HepG2 (cell line): ENCODE measurements at regions not wholly inside any gene's neighbourhood (a gene's known extent, or its start where the extent isn't known, plus 50 kb on each side); places are given as distances from the start of the nearest gene placed in this dataset.
A peak's percentile ranks its signal among the peaks of the same experiment; 100 is the strongest.

Source experiments
- ATAC-seq: fragments of 200-7000 bp; cut with Tn5 transposase; 3 replicates; pipeline ENCODE4 v1.9.1; 2020; ENCODE audit warnings: mild to moderate bottlenecking, moderate library complexity
- BruUV-seq: library from RNA; stranded (reverse); fragments of 400-500 nt; replicated peaks from 2 replicates; lab custom pipeline; 2021; lab: Mats Ljungman, UMichigan
- CTCF ChIA-PET: fragments of 300-600 bp; formaldehyde crosslinking; extraction: SDS; loops from one replicate; lab custom pipeline; 2021; ENCODE audit warnings: low total read pairs, inconsistent platforms, low intra/inter-chr PET ratio; lab: Yijun Ruan, JAX
- POLR2A ChIA-PET: fragments of 350-600 bp; sonication (Branson Sonifier 250); formaldehyde crosslinking; loops from one replicate; lab custom pipeline; 2020; ENCODE audit warnings: antibody characterized with exemption, inconsistent platforms; lab: Yijun Ruan, JAX
- DNase-seq: peaks from one replicate; pipeline ENCODE4 v3.0.0-alpha.2; 2015; ENCODE audit warnings: low spot score
- FAIRE-seq: peaks from 3 replicates; lab custom pipeline; 2011; peaks lifted over from hg19 to GRCh38; lab: Jason Lieb, UNC
- H2AFZ ChIP-seq: one replicate; pipeline ENCODE4 v1.6.1; 2011; ENCODE audit warnings: low read length, inconsistent platforms
- H3K27ac ChIP-seq: fragments of 300-600 bp; 3 replicates; pipeline ENCODE4 v1.8.0; 2011; ENCODE audit warnings: mixed run types, mild to moderate bottlenecking, mixed read lengths, low read length, inconsistent platforms; ENCODE audit not compliant: insufficient read depth; ENCODE audit errors: extremely low read length
- H3K27me3 ChIP-seq, 2 experiments: fragments of 200-600 bp in 1 of 2; 2 replicates in 1 of 2; 3 replicates in 1 of 2; pipeline versions ENCODE4 v1.6.0 to v1.8.0; 2011; ENCODE audit warnings: low read length in 2 of 2, mild to moderate bottlenecking in 2 of 2, moderate library complexity in 2 of 2, inconsistent platforms in 1 of 2; ENCODE audit not compliant: insufficient read depth in 2 of 2, control insufficient read depth in 1 of 2
- H3K36me3 ChIP-seq, 2 experiments: fragments of 200-600 bp in 1 of 2; replicated peaks in 1 of 2; 2 replicates in 1 of 2; 3 replicates in 1 of 2; pipeline versions ENCODE4 v1.5.1 to v1.8.0; 2011; ENCODE audit warnings: low read length in 2 of 2, inconsistent platforms in 1 of 2; ENCODE audit not compliant: insufficient read depth in 2 of 2, control insufficient read depth in 1 of 2
- H3K4me1 ChIP-seq: 2 replicates; pipeline ENCODE4 v1.5.1; 2012; ENCODE audit warnings: low read length, inconsistent platforms; ENCODE audit not compliant: insufficient read depth
- H3K4me2 ChIP-seq: 2 replicates; pipeline ENCODE4 v1.6.0; 2011; ENCODE audit warnings: low read depth, low read length, inconsistent platforms
- H3K4me3 ChIP-seq, 3 experiments: fragments of 200-600 bp in 1 of 3; sonication (generic), shearing (Covaris generic) in 1 of 3; replicated peaks in 1 of 3; 2 replicates each; pipeline ENCODE4 v1.5.1; 2011 to 2016; ENCODE audit warnings: low read length in 3 of 3, inconsistent platforms in 2 of 3, low read depth in 2 of 3, mild to moderate bottlenecking in 2 of 3, control low read depth in 1 of 3, mixed read lengths in 1 of 3; ENCODE audit not compliant: insufficient read depth in 1 of 3
- H3K79me2 ChIP-seq: one replicate; pipeline ENCODE4 v1.6.1; 2011; ENCODE audit warnings: low read length, inconsistent platforms; ENCODE audit not compliant: insufficient read depth
- H3K9ac ChIP-seq: 2 replicates; pipeline ENCODE4 v1.6.0; 2011; ENCODE audit warnings: mild to moderate bottlenecking, low read depth, low read length, inconsistent platforms; ENCODE audit not compliant: insufficient read depth
- H3K9me3 ChIP-seq: 2 replicates; pipeline ENCODE4 v1.5.1; 2012; ENCODE audit warnings: mild to moderate bottlenecking, low read length
- H4K20me1 ChIP-seq: 2 replicates; pipeline ENCODE4 v1.6.0; 2011; ENCODE audit warnings: inconsistent platforms, mild to moderate bottlenecking, low read length, moderate library complexity; ENCODE audit not compliant: insufficient read depth
- DPF2 ChIP-seq: sonication (generic); formaldehyde crosslinking; IDR thresholded peaks from 2 replicates; pipeline ENCODE4 v1.4.0; 2020; ENCODE audit warnings: mild to moderate bottlenecking, low read depth, missing genetic modification reagents, borderline replicate concordance
- KLF13 ChIP-seq: sonication (generic); formaldehyde crosslinking; IDR thresholded peaks from 2 replicates; pipeline ENCODE4 v1.4.0; 2020; ENCODE audit warnings: mild to moderate bottlenecking, missing genetic modification reagents
- MAFF ChIP-seq: IDR thresholded peaks from 2 replicates; pipeline ENCODE4 v1.6.1; 2011; ENCODE audit warnings: low read depth, low read length, improper control_type of control experiment
- MAFK ChIP-seq, 2 experiments: IDR thresholded peaks in 1 of 2; conservative IDR thresholded peaks in 1 of 2; 2 replicates each; pipeline ENCODE4 v1.6.1; 2011; ENCODE audit warnings: improper control_type of control experiment in 2 of 2, low read length in 2 of 2
- ZNF136 ChIP-seq: sonication (generic); formaldehyde crosslinking; IDR thresholded peaks from 2 replicates; pipeline ENCODE4 v1.8.1; 2022; ENCODE audit warnings: low read depth, mild to moderate bottlenecking, moderate library complexity, missing genetic modification reagents
- ZNF577 ChIP-seq: sonication (generic); formaldehyde crosslinking; IDR thresholded peaks from 2 replicates; pipeline ENCODE4 v1.4.0; 2020; ENCODE audit warnings: mild to moderate bottlenecking, low read depth, missing genetic modification reagents, borderline replicate concordance
- ZNF749 ChIP-seq: sonication (generic); formaldehyde crosslinking; IDR thresholded peaks from 2 replicates; pipeline ENCODE4 v1.8.0; 2022; ENCODE audit warnings: mild to moderate bottlenecking, missing genetic modification reagents, moderate library complexity, borderline replicate concordance
- ZSCAN9 ChIP-seq: IDR thresholded peaks from 2 replicates; pipeline ENCODE4 v1.6.1; 2016; ENCODE audit warnings: borderline replicate concordance
- WGBS: methylation state at CpG from one replicate; pipeline ENCODE4 v1.1.6; 2017; ENCODE audit warnings: low lambda C conversion rate; 5-methylcytosine and 5-hydroxymethylcytosine counted together
- in situ Hi-C: cut with HindIII; loops from 2 replicates; pipeline ENCODE4 v1.10.0; 2017; ENCODE audit warnings: low pct_unique_long_range_greater_than_20kb; ENCODE audit not compliant: extremely low pct_ligation_motif_present
- intact Hi-C: fragments of 100-400 bp; cut with micrococcal nuclease; formaldehyde crosslinking; loops from one replicate; pipeline ENCODE4 v1.10.0; 2022; ENCODE audit not compliant: unreplicated experiment
- TF ChIP-seq, protein P1 (sequence below): sonication (generic); formaldehyde crosslinking; IDR thresholded peaks from 2 replicates; pipeline ENCODE4 v1.5.1; 2020; ENCODE audit warnings: missing genetic modification reagents, mild to moderate bottlenecking, borderline replicate concordance
- TF ChIP-seq, protein P2 (sequence below): sonication (generic); formaldehyde crosslinking; IDR thresholded peaks from 2 replicates; pipeline ENCODE4 v1.4.0; 2020; ENCODE audit warnings: missing genetic modification reagents, borderline replicate concordance

- TF ChIP-seq DPF2 (CRISPR knock-in tag), result no peak
- no peak for TF ChIP-seq ZNF136 (CRISPR knock-in tag)
- TF ChIP-seq, protein P1, sequence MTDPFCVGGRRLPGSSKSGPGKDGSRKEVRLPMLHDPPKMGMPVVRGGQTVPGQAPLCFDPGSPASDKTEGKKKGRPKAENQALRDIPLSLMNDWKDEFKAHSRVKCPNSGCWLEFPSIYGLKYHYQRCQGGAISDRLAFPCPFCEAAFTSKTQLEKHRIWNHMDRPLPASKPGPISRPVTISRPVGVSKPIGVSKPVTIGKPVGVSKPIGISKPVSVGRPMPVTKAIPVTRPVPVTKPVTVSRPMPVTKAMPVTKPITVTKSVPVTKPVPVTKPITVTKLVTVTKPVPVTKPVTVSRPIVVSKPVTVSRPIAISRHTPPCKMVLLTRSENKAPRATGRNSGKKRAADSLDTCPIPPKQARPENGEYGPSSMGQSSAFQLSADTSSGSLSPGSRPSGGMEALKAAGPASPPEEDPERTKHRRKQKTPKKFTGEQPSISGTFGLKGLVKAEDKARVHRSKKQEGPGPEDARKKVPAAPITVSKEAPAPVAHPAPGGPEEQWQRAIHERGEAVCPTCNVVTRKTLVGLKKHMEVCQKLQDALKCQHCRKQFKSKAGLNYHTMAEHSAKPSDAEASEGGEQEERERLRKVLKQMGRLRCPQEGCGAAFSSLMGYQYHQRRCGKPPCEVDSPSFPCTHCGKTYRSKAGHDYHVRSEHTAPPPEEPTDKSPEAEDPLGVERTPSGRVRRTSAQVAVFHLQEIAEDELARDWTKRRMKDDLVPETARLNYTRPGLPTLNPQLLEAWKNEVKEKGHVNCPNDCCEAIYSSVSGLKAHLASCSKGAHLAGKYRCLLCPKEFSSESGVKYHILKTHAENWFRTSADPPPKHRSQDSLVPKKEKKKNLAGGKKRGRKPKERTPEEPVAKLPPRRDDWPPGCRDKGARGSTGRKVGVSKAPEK, result no peak
- no peak for TF ChIP-seq ZNF749
- no peak for TF ChIP-seq KLF13 (CRISPR knock-in tag)
Measured at GRCh38 chrX:6432226-6432625, 102.7 kb downstream of the VCX3A start (continued).

- H4K20me1 ChIP-seq, result no peaks in the 10 kb centered on the region
- H3K9me3 ChIP-seq, result peaks cover 23% of the 10 kb centered on the region; the same call in 1 of the 2 replicates
- no peaks in the 10 kb centered on the region for H3K27me3 ChIP-seq
- no peak overlapping the region for H3K4me3 ChIP-seq
- no TSS peak for BruUV-seq
- FAIRE-seq, result no peak
- no peak for DNase-seq
- POLR2A ChIA-PET, result no interaction called here
- no peak overlapping the region for H3K27ac ChIP-seq
- no peaks in the 10 kb centered on the region for H3K36me3 ChIP-seq
- intact Hi-C loops, result no loop called here
- H3K4me1 ChIP-seq, result no peaks in the 10 kb centered on the region
- TF ChIP-seq ZSCAN9 (CRISPR knock-in tag) (no peak), MAFK (conservative IDR thresholded peaks at IDR 0.05 in 1 of 2, IDR thresholded peaks at IDR 0.05 in 1 of 2; ENCODE audit: low read length in 2 of 2) (peak; percentile 74 to 91), MAFF (peak; percentile 89), ZNF577 (no peak)
- TF ChIP-seq, protein P2, sequence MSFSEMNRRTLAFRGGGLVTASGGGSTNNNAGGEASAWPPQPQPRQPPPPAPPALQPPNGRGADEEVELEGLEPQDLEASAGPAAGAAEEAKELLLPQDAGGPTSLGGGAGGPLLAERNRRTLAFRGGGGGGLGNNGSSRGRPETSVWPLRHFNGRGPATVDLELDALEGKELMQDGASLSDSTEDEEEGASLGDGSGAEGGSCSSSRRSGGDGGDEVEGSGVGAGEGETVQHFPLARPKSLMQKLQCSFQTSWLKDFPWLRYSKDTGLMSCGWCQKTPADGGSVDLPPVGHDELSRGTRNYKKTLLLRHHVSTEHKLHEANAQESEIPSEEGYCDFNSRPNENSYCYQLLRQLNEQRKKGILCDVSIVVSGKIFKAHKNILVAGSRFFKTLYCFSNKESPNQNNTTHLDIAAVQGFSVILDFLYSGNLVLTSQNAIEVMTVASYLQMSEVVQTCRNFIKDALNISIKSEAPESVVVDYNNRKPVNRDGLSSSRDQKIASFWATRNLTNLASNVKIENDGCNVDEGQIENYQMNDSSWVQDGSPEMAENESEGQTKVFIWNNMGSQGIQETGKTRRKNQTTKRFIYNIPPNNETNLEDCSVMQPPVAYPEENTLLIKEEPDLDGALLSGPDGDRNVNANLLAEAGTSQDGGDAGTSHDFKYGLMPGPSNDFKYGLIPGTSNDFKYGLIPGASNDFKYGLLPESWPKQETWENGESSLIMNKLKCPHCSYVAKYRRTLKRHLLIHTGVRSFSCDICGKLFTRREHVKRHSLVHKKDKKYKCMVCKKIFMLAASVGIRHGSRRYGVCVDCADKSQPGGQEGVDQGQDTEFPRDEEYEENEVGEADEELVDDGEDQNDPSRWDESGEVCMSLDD, result no peak
- TF ChIP-seq, all 625 proteins: peak for 2
- 0% methylated on average over 4 of the region's 4 CpGs for WGBS
- H2AFZ ChIP-seq, result no peak overlapping the region
- H3K4me2 ChIP-seq, result no peak overlapping the region
- H3K79me2 ChIP-seq, result no peaks in the 10 kb centered on the region
- no peak for ATAC-seq
- in situ Hi-C loops, result no loop called here
- CTCF ChIA-PET, result no interaction called here
- no peak overlapping the region for H3K9ac ChIP-seq
Measured at GRCh38 chrX:6407542-6407941, 127.4 kb downstream of the VCX3A start.
